ENCODE measurements at regions not wholly inside any gene's neighbourhood (a gene's known extent, or its start where the extent isn't known, plus 50 kb on each side); places are given as distances from the start of the nearest gene placed in this dataset.
"Not testable (repeated sequence)": the region's sequence is repeated elsewhere in the genome, so short reads cannot be mapped to it uniquely, and the experiment has no call there.

- no peak for FAIRE-seq
- TF ChIP-seq TAF1 (IDR thresholded peaks at IDR 0.05; ENCODE audit: borderline replicate concordance, low read depth, low read length) (no peak), POLR2AphosphoS5 (IDR thresholded peaks at IDR 0.05; ENCODE audit: low read depth, low read length) (no peak), POLR2A (IDR thresholded peaks at IDR 0.05; ENCODE audit: low read depth, low read length) (no peak)
- DNase-seq (ENCODE audit: insufficient read length) = no peak
These were observed 541.1 kb upstream of the GRAMD2B start for GRCh38 chr5:125882061-125882460.

- no peak for FAIRE-seq
- TF ChIP-seq TAF1 (IDR thresholded peaks at IDR 0.05; ENCODE audit: borderline replicate concordance, low read depth, low read length) (no peak), POLR2AphosphoS5 (IDR thresholded peaks at IDR 0.05; ENCODE audit: low read depth, low read length) (no peak), POLR2A (IDR thresholded peaks at IDR 0.05; ENCODE audit: low read depth, low read length) (no peak)
- DNase-seq (ENCODE audit: insufficient read length) = no peak
These were observed 540.0 kb upstream of the GRAMD2B start for GRCh38 chr5:125883223-125883622.

- FAIRE-seq (no peak), DNase-seq (ENCODE audit: insufficient read length) (no peak)
- TF ChIP-seq POLR2A (IDR thresholded peaks at IDR 0.05; ENCODE audit: low read depth, low read length) = no peak
- TF ChIP-seq POLR2AphosphoS5 (IDR thresholded peaks at IDR 0.05; ENCODE audit: low read depth, low read length) = no peak
- no peak for TF ChIP-seq TAF1 (IDR thresholded peaks at IDR 0.05; ENCODE audit: borderline replicate concordance, low read depth, low read length)
These were observed 534.9 kb upstream of the GRAMD2B start for GRCh38 chr5:125888358-125888757.

GRCh38 chr5:125890511-125890931, 532.7 kb upstream of the GRAMD2B start:
- DNase-seq (ENCODE audit: insufficient read length) = no peak
- TF ChIP-seq POLR2A (IDR thresholded peaks at IDR 0.05; ENCODE audit: low read depth, low read length) (no peak), POLR2AphosphoS5 (IDR thresholded peaks at IDR 0.05; ENCODE audit: low read depth, low read length) (no peak), TAF1 (IDR thresholded peaks at IDR 0.05; ENCODE audit: borderline replicate concordance, low read depth, low read length) (no peak)
- FAIRE-seq = no peak

GRCh38 chr5:125891061-125891725, 532.0 kb upstream of the GRAMD2B start:
- TF ChIP-seq TAF1 (IDR thresholded peaks at IDR 0.05; ENCODE audit: borderline replicate concordance, low read depth, low read length) (no peak), POLR2A (IDR thresholded peaks at IDR 0.05; ENCODE audit: low read depth, low read length) (no peak), POLR2AphosphoS5 (IDR thresholded peaks at IDR 0.05; ENCODE audit: low read depth, low read length) (no peak)
- no peak for DNase-seq (ENCODE audit: insufficient read length)
- no peak for FAIRE-seq

- DNase-seq (ENCODE audit: insufficient read length) = no peak
These were observed 528.8 kb upstream of the GRAMD2B start for GRCh38 chr5:125894383-125894782.

GRCh38 chr5:125896368-125896767, 526.8 kb upstream of the GRAMD2B start:
- FAIRE-seq = no peak
- TF ChIP-seq POLR2A (IDR thresholded peaks at IDR 0.05; ENCODE audit: low read depth, low read length) (no peak), POLR2AphosphoS5 (IDR thresholded peaks at IDR 0.05; ENCODE audit: low read depth, low read length) (no peak), TAF1 (IDR thresholded peaks at IDR 0.05; ENCODE audit: borderline replicate concordance, low read depth, low read length) (no peak)

More at GRCh38 chr5:125894383-125894782, 528.8 kb upstream of the GRAMD2B start:
- FAIRE-seq = no peak
- TF ChIP-seq POLR2AphosphoS5 (IDR thresholded peaks at IDR 0.05; ENCODE audit: low read depth, low read length) (no peak), TAF1 (IDR thresholded peaks at IDR 0.05; ENCODE audit: borderline replicate concordance, low read depth, low read length) (no peak)

GRCh38 chr5:125897089-125897488, 526.1 kb upstream of the GRAMD2B start:
- DNase-seq (ENCODE audit: insufficient read length) (no peak), FAIRE-seq (no peak)
- no peak for TF ChIP-seq POLR2A (IDR thresholded peaks at IDR 0.05; ENCODE audit: low read depth, low read length)
- TF ChIP-seq TAF1 (IDR thresholded peaks at IDR 0.05; ENCODE audit: borderline replicate concordance, low read depth, low read length) = no peak
- TF ChIP-seq POLR2AphosphoS5 (IDR thresholded peaks at IDR 0.05; ENCODE audit: low read depth, low read length) = no peak

More at GRCh38 chr5:125896368-125896767, 526.8 kb upstream of the GRAMD2B start:
- DNase-seq (ENCODE audit: insufficient read length) = no peak

GRCh38 chr5:125898851-125899405, 524.3 kb upstream of the GRAMD2B start:
- FAIRE-seq = no peak
- DNase-seq (ENCODE audit: insufficient read length) = no peak
- TF ChIP-seq TAF1 (IDR thresholded peaks at IDR 0.05; ENCODE audit: borderline replicate concordance, low read depth, low read length) = no peak
- no peak for TF ChIP-seq POLR2AphosphoS5 (IDR thresholded peaks at IDR 0.05; ENCODE audit: low read depth, low read length)
- TF ChIP-seq POLR2A (IDR thresholded peaks at IDR 0.05; ENCODE audit: low read depth, low read length) = no peak

GRCh38 chr5:125912028-125912427, 511.2 kb upstream of the GRAMD2B start:
- no peak for TF ChIP-seq POLR2A (IDR thresholded peaks at IDR 0.05; ENCODE audit: low read depth, low read length)
- TF ChIP-seq TAF1 (IDR thresholded peaks at IDR 0.05; ENCODE audit: borderline replicate concordance, low read depth, low read length) = no peak
- no peak for TF ChIP-seq POLR2AphosphoS5 (IDR thresholded peaks at IDR 0.05; ENCODE audit: low read depth, low read length)
- DNase-seq (ENCODE audit: insufficient read length) (no peak), FAIRE-seq (no peak)

GRCh38 chr5:125913200-125913599, 510.0 kb upstream of the GRAMD2B start:
- FAIRE-seq = no peak
- TF ChIP-seq TAF1 (IDR thresholded peaks at IDR 0.05; ENCODE audit: borderline replicate concordance, low read depth, low read length) (no peak), POLR2A (IDR thresholded peaks at IDR 0.05; ENCODE audit: low read depth, low read length) (no peak), POLR2AphosphoS5 (IDR thresholded peaks at IDR 0.05; ENCODE audit: low read depth, low read length) (no peak)
- DNase-seq (ENCODE audit: insufficient read length) = no peak

GRCh38 chr5:125914471-125914870, 508.7 kb upstream of the GRAMD2B start:
- no peak for FAIRE-seq
- DNase-seq (ENCODE audit: insufficient read length) = no peak
- TF ChIP-seq POLR2A (IDR thresholded peaks at IDR 0.05; ENCODE audit: low read depth, low read length) (no peak), POLR2AphosphoS5 (IDR thresholded peaks at IDR 0.05; ENCODE audit: low read depth, low read length) (no peak), TAF1 (IDR thresholded peaks at IDR 0.05; ENCODE audit: borderline replicate concordance, low read depth, low read length) (no peak)

- FAIRE-seq; DNase-seq (ENCODE audit: insufficient read length): not testable (repeated sequence)
These were observed 499.3 kb upstream of the GRAMD2B start for GRCh38 chr5:125923958-125924357.

Data from GM12892 (cell line).